ENCODE measurements at regions not wholly inside any gene's neighbourhood (a gene's known extent, or its start where the extent isn't known, plus 50 kb on each side); places are given as distances from the start of the nearest gene placed in this dataset.

GRCh38 chr16:14018851-14019250 is 52.3 kb upstream of the MRTFB start:
- Histone ChIP-seq H3K9me3 (ENCODE audit: insufficient read depth, low read length) (no peaks in the 10 kb centered on the region), H3K4me2 (ENCODE audit: low read length) (no peak overlapping the region), H3K4me3 (ENCODE audit: low read length) (no peak overlapping the region), H3K9ac (ENCODE audit: low read length) (no peak overlapping the region), H3K36me3 (replicated peaks; ENCODE audit: low read depth, low read length) (no peaks in the 10 kb centered on the region), H3K79me2 (ENCODE audit: low read length) (no peaks in the 10 kb centered on the region), H2AFZ (ENCODE audit: low read depth, low read length) (no peak overlapping the region), H3K27ac (ENCODE audit: low read length) (no peak overlapping the region), H3K4me1 (ENCODE audit: low read length) (no peaks in the 10 kb centered on the region), H3K27me3 (ENCODE audit: low read depth, low read length) (no peaks in the 10 kb centered on the region), H4K20me1 (ENCODE audit: insufficient read depth, low read length) (no peaks in the 10 kb centered on the region)
- TF ChIP-seq CTCF (IDR thresholded peaks at IDR 0.05; ENCODE audit: low read depth, low read length) (no peak), EZH2phosphoT487 (IDR thresholded peaks at IDR 0.05; ENCODE audit: low read depth) (no peak)

GRCh38 chr16:14020141-14020540 is 51.0 kb upstream of the MRTFB start:
- no peaks in the 10 kb centered on the region for H4K20me1 ChIP-seq (ENCODE audit: insufficient read depth, low read length)
- no peak overlapping the region for H3K4me3 ChIP-seq (ENCODE audit: low read length)
- H3K27ac ChIP-seq (ENCODE audit: low read length) = no peak overlapping the region
- H2AFZ ChIP-seq (ENCODE audit: low read depth, low read length) = no peak overlapping the region
- no peak overlapping the region for H3K4me2 ChIP-seq (ENCODE audit: low read length)
- no peaks in the 10 kb centered on the region for H3K27me3 ChIP-seq (ENCODE audit: low read depth, low read length)
- no peaks in the 10 kb centered on the region for H3K79me2 ChIP-seq (ENCODE audit: low read length)
- no peak overlapping the region for H3K9ac ChIP-seq (ENCODE audit: low read length)
- H3K9me3 ChIP-seq (ENCODE audit: insufficient read depth, low read length) = no peaks in the 10 kb centered on the region
- peaks cover 6% of the 10 kb centered on the region; the same call in 1 of the 2 replicates for H3K4me1 ChIP-seq (ENCODE audit: low read length)
- no peak for TF ChIP-seq EZH2phosphoT487 (IDR thresholded peaks at IDR 0.05; ENCODE audit: low read depth)
- no peak for TF ChIP-seq CTCF (IDR thresholded peaks at IDR 0.05; ENCODE audit: low read depth, low read length)
- H3K36me3 ChIP-seq (replicated peaks; ENCODE audit: low read depth, low read length) = no peaks in the 10 kb centered on the region

Data from OCI-LY3 (cell line).